ENCODE measurements at regions not wholly inside any gene's neighbourhood (a gene's known extent, or its start where the extent isn't known, plus 50 kb on each side); places are given as distances from the start of the nearest gene placed in this dataset.
"Not testable (repeated sequence)": the region's sequence is repeated elsewhere in the genome, so short reads cannot be mapped to it uniquely, and the experiment has no call there.

- no peak for DNase-seq (ENCODE audit: low spot score)
Observed at GRCh38 chr13:64680739-64681138, 2549.4 kb downstream of the PCDH9 start.

GRCh38 chr13:64675255-64675892 is 2554.8 kb downstream of the PCDH9 start:
- DNase-seq (ENCODE audit: low spot score): no peak

GRCh38 chr13:64674126-64674525 is 2556.0 kb downstream of the PCDH9 start:
- DNase-seq (ENCODE audit: low spot score): no peak

DNA sequence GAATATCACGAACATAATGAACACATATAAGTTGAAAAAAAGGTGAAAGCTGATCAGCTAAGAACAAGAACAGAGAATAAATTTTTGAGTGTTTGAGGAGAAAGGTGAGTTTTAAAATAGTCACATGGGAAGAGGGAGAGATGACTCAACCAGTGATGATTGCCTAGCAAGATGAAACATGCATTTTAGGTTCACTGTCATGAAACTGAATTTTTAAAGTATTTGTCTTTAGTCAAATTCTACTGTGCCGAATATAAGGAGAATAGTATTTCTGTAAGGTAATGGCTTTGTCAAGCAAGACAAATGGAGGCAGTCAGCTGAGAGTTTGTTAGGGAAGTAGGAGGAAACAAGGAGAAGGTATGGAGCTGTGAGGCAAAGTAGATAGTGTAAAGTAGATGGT is 2557.4 kb downstream of the PCDH9 start:
- no peak for DNase-seq (ENCODE audit: low spot score)

GRCh38 chr13:64662887-64663593 is 2567.1 kb downstream of the PCDH9 start:
- DNase-seq (ENCODE audit: low spot score): no peak

DNA sequence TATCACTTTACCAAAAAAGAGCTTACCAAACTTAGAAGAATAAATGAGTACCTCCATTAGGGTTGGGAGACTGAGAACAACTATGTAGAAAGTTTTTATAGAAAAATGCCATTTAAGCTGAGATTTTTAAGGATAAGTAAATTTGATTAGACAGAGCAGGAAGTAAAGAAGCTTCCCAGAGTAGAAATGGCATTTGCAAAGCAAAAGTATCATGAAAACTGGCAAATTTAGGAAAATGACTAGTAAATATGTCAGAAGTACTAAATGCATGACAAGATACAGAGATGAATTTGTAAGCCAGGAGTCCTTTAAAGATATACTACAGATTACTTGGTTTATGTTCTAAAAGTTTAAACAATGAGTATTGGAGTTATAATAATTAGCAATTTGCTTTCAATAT is 2581.8 kb downstream of the PCDH9 start:
- DNase-seq (ENCODE audit: low spot score): no peak

DNA sequence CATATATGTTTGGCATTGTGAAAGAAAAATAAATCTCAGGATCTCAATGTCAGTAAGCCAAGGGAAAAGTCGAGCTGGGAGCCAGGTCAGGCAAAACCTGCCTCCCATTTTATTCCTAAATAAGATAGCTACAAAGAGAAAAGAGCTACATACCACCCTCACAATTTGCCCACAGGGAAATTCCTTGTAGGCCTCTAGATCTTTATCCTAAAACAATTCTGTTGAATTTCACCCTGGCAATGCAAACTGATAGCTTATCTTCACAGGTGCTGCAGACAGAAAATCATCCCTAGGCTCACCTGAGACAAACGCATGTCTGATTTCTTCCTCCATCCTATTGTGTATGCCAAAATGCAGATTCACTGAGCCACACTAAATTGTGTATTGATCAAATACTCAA is 2587.1 kb downstream of the PCDH9 start:
- no peak for DNase-seq (ENCODE audit: low spot score)

DNA sequence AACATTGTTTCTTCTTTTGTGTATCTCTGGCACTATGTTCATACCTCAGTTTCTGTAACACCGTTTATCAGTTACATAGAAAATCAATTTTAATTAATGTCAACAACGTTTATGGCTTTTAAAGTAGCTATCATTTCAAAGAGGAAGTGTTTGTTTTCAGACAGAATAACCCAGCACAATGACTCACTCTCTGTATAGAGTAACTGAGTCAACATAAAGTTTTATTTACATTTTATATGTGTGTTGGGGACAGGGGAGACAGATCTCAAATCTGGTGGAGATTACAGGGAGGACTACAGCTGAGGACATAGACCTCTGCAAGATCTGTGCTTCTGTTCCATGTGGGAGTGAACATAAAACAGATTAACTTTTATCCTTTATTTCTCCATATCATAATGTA is 2590.1 kb downstream of the PCDH9 start:
- no peak for DNase-seq (ENCODE audit: low spot score)

DNA sequence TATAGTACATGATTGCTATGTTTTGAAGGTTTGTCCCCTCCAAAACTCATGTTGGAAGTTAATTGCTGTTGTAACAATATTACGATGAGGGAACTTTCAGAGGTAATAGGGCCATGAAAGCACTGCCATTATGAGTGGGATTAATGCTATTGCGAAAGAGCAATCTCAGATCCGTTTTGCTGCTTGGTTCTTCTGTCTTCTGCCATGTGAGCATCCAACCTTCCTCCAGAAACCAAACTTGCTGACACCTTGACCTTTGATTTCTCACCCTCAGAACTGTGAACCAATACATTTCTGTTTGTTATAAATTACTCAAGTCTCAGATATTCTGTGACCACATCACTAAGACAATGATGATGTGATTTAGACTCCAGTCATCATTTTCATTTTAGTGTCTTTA is 2590.9 kb downstream of the PCDH9 start:
- DNase-seq (ENCODE audit: low spot score): no peak

DNA sequence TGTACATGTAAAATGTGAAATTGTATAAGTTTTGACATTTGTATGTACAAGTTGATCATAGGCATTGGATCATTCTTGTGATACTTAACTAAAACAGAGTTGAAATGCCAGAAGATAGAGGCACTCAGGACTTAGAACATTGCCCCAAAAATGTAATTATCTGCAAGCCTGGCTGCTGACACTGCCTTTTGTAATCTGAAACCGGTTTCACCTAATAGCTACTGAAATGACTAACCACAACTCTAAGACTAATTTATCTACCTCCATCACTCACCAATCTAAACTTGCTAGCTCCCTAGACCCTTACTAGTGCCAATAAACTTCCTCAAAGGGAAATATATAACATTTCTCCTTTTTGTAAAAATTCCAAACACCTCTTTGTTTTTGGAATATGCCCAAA is 2596.2 kb downstream of the PCDH9 start:
- no peak for DNase-seq (ENCODE audit: low spot score)

DNA sequence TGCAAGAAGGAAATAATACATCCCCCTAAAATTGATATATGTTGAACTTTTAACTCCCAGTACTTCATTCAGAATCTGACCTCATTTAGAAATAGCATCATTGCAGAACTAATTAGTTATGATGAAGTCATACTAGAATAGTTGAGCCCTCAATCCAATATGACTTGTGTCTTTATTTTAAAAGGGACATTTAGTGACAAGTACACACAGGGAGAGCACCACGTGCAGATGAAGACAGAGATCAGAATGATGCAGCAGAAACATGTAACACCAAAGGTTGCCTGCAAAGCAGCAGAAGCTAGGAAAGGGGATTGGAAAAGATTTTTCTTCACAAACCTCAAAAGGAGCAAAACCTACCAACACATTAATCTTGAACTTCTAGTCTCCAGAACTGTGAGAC is 2602.5 kb downstream of the PCDH9 start:
- DNase-seq (ENCODE audit: low spot score): no peak

- no peak for DNase-seq (ENCODE audit: low spot score)
Observed at GRCh38 chr13:64626105-64626504, 2604.0 kb downstream of the PCDH9 start.

DNA sequence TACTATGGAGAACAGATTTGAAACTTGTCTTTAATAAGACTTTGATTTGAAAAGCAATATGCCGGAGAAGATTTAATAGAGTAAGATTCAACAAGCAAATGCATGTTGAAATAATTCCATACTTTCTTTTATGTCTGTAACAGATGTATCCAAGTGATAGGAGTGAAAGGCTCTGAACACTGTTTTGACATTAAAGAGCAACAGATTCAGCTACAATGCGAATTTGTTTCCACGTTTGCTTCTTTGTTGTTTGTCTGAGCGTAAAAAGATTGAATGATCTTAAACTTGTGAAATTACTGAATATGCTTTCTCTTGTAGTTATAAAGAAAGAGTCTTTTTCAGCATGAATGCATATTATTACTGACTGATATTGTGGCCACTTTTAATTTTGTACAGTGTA is 2612.9 kb downstream of the PCDH9 start:
- DNase-seq (ENCODE audit: low spot score): no peak

DNA sequence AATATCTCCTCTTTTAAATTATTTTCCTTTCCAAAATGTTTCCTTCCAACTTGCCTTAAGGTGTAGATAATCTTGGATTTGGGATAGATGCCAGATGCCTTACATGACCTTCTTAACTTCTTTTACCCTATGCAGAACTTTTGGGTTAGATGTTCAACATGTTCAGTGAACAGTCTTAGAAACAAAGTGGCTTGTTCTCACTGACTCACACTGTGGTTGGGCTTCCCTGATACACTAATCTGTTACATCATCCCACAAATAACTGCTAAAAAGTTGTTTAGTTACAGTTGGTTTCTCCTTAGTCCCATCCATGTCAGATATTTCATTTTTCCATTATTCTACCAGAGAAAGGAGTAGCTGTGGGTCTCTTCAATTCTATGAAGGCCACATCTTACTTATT is 2638.2 kb downstream of the PCDH9 start:
- no peak for DNase-seq (ENCODE audit: low spot score)

GRCh38 chr13:64579331-64579730 is 2650.8 kb downstream of the PCDH9 start:
- no peak for DNase-seq (ENCODE audit: low spot score)

- DNase-seq (ENCODE audit: low spot score): no peak
Observed at GRCh38 chr13:64568748-64569147, 2661.4 kb downstream of the PCDH9 start.

DNA sequence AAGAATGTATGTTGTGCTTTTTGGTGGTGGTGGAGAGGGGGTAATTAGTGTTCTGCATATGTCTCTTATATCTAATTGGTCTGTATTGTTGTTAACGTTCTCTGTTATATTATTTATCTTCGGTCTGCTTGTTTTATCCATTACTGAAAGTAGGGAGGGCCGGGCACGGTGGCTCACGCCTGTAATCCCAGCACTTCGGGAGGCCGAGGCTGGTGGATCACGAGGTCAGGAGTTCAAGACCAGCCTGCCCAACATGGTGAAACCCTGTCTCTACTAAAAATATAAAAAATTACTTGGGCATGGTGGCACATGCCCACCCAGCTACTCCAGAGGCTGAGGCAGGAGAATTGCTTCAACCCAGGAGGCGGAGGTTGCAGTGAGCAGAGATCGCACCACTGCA is 2672.1 kb downstream of the PCDH9 start:
- DNase-seq (ENCODE audit: low spot score): not testable (repeated sequence)

DNA sequence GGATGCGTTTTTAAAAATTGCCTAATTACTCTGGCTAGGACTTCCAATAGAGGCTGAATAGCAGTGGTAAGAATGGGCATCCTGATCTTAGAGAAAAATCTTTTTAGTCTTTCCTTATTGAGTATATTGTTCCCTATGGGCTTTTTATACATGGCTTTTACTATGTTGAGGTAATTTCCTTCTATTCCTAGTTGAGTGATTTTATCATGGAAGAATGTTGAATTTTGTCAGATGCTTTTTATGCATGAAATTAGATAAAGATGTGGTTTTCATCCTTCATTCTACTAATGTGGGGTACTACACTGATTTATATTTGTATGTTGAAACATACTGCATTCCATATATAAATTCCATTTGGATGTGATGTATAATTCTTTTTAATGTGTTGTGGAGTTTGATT is 2673.8 kb downstream of the PCDH9 start:
- no peak for DNase-seq (ENCODE audit: low spot score)

DNA sequence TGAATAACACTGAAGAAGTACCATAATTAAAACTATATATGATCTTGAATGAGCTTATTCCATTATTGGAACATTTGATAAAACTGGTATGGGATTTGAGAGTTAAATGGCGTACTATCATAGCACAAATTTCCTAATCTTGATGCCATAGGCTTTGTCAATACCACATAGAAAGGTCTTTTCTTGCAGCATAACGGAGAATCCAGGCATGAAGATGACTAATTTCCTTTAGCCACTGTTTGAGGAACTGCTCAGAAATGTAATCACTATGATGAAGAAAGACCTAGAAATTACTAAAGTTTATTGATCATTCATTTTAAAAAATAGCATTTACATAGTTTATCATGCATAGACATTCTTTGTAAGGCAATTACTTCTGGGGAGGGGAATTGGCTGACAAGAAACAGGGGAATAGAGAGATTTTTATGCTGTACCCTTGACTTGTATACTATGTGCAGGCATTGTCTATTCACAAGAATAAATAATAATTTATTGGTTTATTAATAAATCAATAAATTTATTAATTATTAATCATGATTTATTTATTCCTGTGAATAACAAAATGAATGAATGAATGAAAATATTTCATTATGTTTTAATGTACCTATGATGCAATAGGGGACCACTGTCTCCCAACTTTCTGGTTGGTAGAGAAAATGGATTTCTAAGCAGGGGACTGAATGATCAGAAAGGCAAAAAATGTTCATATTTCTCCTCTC is 2676.6 kb downstream of the PCDH9 start:
- DNase-seq (ENCODE audit: low spot score): no peak

DNA sequence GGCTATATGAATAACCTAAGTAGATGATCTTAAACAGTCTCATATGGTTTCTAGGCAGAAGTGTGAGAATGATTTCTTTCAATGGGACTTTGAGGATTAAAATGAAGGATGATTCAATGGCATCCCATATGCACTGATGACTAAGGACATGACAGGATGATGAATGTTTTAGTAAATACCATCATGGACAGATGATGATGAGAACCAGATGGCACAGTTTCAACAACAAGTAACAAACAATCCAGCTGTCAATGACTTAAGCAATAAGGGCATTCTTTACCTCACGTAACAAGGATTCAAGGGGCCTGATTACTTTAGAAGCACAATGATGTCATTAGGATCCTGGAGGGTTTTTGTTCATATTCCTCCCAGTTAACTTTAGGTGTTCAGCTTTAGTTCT is 2678.4 kb downstream of the PCDH9 start:
- no peak for DNase-seq (ENCODE audit: low spot score)

DNA sequence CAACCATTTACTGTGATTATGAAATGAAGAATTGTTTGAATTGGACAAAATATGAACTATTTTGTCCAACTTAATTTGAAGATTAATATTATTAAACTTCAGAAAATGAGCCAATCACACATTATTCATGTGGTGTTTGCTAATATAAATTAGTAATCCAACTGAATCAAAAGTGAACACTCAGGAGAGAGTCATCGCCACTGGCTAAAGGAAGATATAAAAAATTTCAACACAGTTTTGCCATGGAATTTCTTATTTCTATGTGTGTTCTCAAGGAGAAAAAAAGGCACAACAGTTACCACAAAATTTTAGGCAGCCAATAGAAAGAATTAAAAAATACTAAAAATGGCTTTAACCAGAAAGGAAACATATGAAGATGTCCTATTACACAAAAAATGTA is 2683.8 kb downstream of the PCDH9 start:
- DNase-seq (ENCODE audit: low spot score): no peak

GRCh38 chr13:64540976-64541375 is 2689.2 kb downstream of the PCDH9 start:
- DNase-seq (ENCODE audit: low spot score): no peak

GRCh38 chr13:64540468-64540867 is 2689.7 kb downstream of the PCDH9 start:
- DNase-seq (ENCODE audit: low spot score): no peak

Measured in SW480 (cell line).